Nephron progenitor cell (in vitro differentiated cells): ENCODE measurements at regions not wholly inside any gene's neighbourhood (a gene's known extent, or its start where the extent isn't known, plus 50 kb on each side); places are given as distances from the start of the nearest gene placed in this dataset.

Experiments used
- DNase-seq: peaks from one replicate; pipeline ENCODE4 v3.0.0; 2021
- H3K27ac Mint-ChIP-seq: 2 replicates; pipeline ENCODE4 v1.8.0; 2021; ENCODE audit warnings: mild to moderate bottlenecking, moderate library complexity, mixed read lengths
- H3K27me3 Mint-ChIP-seq: 2 replicates; pipeline ENCODE4 v1.8.0; 2021; ENCODE audit warnings: mild to moderate bottlenecking, low read depth, mixed read lengths; ENCODE audit not compliant: poor library complexity
- H3K36me3 Mint-ChIP-seq: 2 replicates; pipeline ENCODE4 v1.8.0; 2021; ENCODE audit warnings: low read depth, mixed read lengths
- H3K4me1 Mint-ChIP-seq: 2 replicates; pipeline ENCODE4 v1.8.0; 2021; ENCODE audit warnings: mixed read lengths
- H3K4me3 Mint-ChIP-seq: 2 replicates; pipeline ENCODE4 v1.8.0; 2021; ENCODE audit warnings: mild to moderate bottlenecking, moderate library complexity, mixed read lengths
- H3K9me3 Mint-ChIP-seq: 2 replicates; pipeline ENCODE4 v1.8.0; 2021; ENCODE audit warnings: mild to moderate bottlenecking, moderate library complexity, mixed read lengths
- CTCF ChIP-seq: fragments of 200-600 bp; sonication (generic); IDR thresholded peaks from 2 replicates; pipeline ENCODE4 v1.5.0; 2021; ENCODE audit warnings: antibody characterized with exemption

GRCh38 chr1:232689711-232690110 is 59.8 kb upstream of the SIPA1L2 start:
- Mint-ChIP-seq H3K4me1 (no peaks in the 10 kb centered on the region), H3K36me3 (no peaks in the 10 kb centered on the region), H3K9me3 (peaks cover 4% of the 10 kb centered on the region), H3K27ac (no peak overlapping the region), H3K27me3 (peaks cover 16% of the 10 kb centered on the region), H3K4me3 (no peak overlapping the region)
- TF ChIP-seq CTCF, result no peak
- no peak for DNase-seq

GRCh38 chr1:232690285-232690935 is 60.5 kb upstream of the SIPA1L2 start:
- no peak for TF ChIP-seq CTCF
- Mint-ChIP-seq H3K27ac (peak overlapping the region; percentile 3), H3K27me3 (peaks cover 16% of the 10 kb centered on the region), H3K4me3 (no peak overlapping the region), H3K9me3 (peaks cover 4% of the 10 kb centered on the region), H3K4me1 (no peaks in the 10 kb centered on the region), H3K36me3 (no peaks in the 10 kb centered on the region)
- no peak for DNase-seq

DNA sequence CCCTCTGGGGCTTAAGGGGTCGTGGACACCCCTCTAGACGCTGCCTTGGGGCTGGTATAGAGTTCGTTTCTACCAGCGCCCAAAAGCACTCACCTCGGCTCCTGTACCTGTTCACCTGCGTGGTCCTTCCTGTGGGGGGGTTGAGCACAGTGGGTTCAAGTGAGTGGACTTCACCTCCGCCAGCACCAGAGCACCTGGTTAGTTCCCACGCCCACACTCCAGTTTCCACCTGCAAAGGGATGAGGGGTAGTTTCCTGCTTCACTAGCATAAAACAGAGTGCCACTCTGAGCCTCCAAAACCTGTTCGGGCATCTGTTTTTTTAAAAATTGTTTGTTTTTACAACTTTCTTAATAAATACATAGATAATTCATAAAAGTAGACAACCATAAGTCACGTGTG is 64.5 kb upstream of the SIPA1L2 start:
- Mint-ChIP-seq H3K27ac (no peak overlapping the region), H3K27me3 (peaks cover 9% of the 10 kb centered on the region), H3K4me3 (no peak overlapping the region), H3K9me3 (no peaks in the 10 kb centered on the region), H3K36me3 (no peaks in the 10 kb centered on the region), H3K4me1 (peaks cover 5% of the 10 kb centered on the region)
- no peak for DNase-seq
- no peak for TF ChIP-seq CTCF

DNA sequence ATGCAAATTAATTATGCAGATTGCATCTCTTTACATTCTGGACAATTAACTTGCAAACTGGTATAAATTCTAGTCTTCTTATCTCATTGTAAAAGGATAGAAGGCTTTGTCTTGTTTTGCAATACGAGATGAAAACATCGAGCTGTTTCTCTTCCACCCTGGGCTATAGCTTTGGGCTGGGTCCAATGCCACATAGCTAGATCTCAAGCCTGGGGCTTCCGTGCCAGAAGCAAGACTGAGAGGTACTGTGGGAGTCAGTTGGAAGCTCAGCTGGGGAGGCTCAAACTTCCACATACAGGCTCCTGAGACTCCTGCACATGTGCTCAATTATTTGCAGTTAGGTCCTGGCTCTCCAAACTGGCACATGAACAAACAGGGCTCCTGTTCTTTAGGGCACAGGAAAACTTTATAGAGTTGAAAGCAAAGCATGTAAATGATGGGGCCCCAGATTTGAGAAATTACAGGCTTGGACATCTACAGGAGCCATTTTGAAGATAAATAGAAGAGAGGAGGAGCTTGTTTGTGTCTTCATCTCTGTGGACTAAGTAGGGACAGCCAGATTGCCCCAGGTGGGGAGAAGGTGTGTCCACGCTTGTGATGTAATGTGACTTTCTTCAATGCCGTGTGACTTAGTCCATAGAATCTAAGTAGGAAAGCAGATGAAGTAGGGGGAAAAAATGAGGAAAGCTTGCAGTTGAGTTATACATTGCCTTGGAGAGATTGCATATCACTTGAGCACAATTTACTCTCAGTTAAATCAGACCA is 65.9 kb upstream of the SIPA1L2 start:
- no peak for DNase-seq

DNA sequence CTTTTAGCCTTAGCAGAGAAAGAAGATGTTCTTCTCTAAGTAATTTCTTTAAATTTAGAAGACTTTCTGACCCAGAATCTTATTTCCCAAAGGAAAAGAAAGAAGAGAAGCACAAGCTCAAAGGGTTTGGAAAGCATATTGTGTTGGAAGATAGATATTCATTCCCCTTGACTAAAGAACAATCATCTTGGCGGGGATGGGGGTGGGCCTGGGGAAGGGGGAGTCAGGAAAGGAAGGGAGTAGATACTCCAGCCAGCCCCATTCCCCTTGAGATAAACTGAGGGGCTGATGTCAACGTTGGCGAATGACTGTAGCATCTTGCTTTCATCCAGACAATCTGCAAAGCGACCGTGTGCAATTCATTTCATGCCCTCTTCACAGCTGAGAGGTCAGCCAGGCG is 66.5 kb upstream of the SIPA1L2 start:
- no peak for DNase-seq
- Mint-ChIP-seq H3K36me3 (no peaks in the 10 kb centered on the region), H3K27me3 (peaks cover 9% of the 10 kb centered on the region), H3K4me1 (peaks cover 5% of the 10 kb centered on the region), H3K4me3 (no peak overlapping the region), H3K27ac (no peak overlapping the region), H3K9me3 (no peaks in the 10 kb centered on the region)
- TF ChIP-seq CTCF, result no peak

More for the DNA sequence above, 65.9 kb upstream of the SIPA1L2 start:
- Mint-ChIP-seq H3K27me3 (peaks cover 9% of the 10 kb centered on the region), H3K36me3 (no peaks in the 10 kb centered on the region), H3K4me1 (peaks cover 5% of the 10 kb centered on the region), H3K4me3 (no peak overlapping the region), H3K9me3 (no peaks in the 10 kb centered on the region), H3K27ac (no peak overlapping the region)
- no peak for TF ChIP-seq CTCF
